Sigmoid colon (tissue), 6 donors: ENCODE measurements at regions not wholly inside any gene's neighbourhood (a gene's known extent, or its start where the extent isn't known, plus 50 kb on each side); places are given as distances from the start of the nearest gene placed in this dataset.
"Not testable (repeated sequence)": the region's sequence is repeated elsewhere in the genome, so short reads cannot be mapped to it uniquely, and the experiment has no call there.

Experiments
- DNase-seq: peaks from one replicate; pipeline ENCODE4 v3.0.0-alpha.2; 2019
- H3K27ac ChIP-seq, 4 donors: fragments of 200-600 bp; sonication (generic); one replicate each; pipeline ENCODE4 v1.5.1; 2016 to 2019; ENCODE audit warnings: mild to moderate bottlenecking in 1 of 4
- H3K27me3 ChIP-seq, 3 donors: fragments of 200-600 bp; sonication (generic); one replicate each; pipeline ENCODE4 v1.5.1; 2019; ENCODE audit warnings: mild to moderate bottlenecking in 1 of 3
- H3K36me3 ChIP-seq, 4 donors: fragments of 200-600 bp; sonication (generic); one replicate each; pipeline ENCODE4 v1.5.1; 2016 to 2019
- H3K4me1 ChIP-seq, 4 donors: fragments of 200-600 bp; sonication (generic); one replicate each; pipeline ENCODE4 v1.5.1; 2017 to 2019
- H3K4me3 ChIP-seq, 4 donors: fragments of 200-600 bp; sonication (generic); one replicate each; pipeline ENCODE4 v1.5.1; 2017 to 2019; ENCODE audit warnings: mild to moderate bottlenecking in 2 of 4, moderate library complexity in 1 of 4
- H3K9me3 ChIP-seq, 4 donors: fragments of 200-600 bp in 3 of 4; sonication (generic) in 3 of 4; one replicate each; pipeline versions ENCODE4 v1.5.1 to v1.6.1; 2013 to 2019
- CTCF ChIP-seq, 4 experiments: fragments of 450-650 bp in 3 of 4; fragments of 200-600 bp in 1 of 4; IDR thresholded peaks; one replicate each; pipeline ENCODE4 v1.5.1; 2016 to 2019; ENCODE audit warnings: antibody characterized with exemption in 4 of 4, mild to moderate bottlenecking in 3 of 4, moderate library complexity in 2 of 4
- EP300 ChIP-seq, 4 donors: sonication (generic); formaldehyde crosslinking; IDR thresholded peaks; one replicate each; pipeline ENCODE4 v1.6.1; 2017; ENCODE audit warnings: antibody characterized with exemption in 4 of 4
- POLR2A ChIP-seq, 2 donors: fragments of 450-650 bp; IDR thresholded peaks; one replicate each; pipeline ENCODE4 v1.6.1; 2016; ENCODE audit warnings: antibody characterized with exemption in 2 of 2, mild to moderate bottlenecking in 2 of 2, moderate library complexity in 2 of 2
- POLR2AphosphoS5 ChIP-seq, 4 donors: sonication (generic); formaldehyde crosslinking; IDR thresholded peaks; one replicate each; pipeline ENCODE4 v1.6.1; 2017; ENCODE audit warnings: antibody characterized with exemption in 4 of 4
- WGBS, 2 donors: extraction: QIAGEN DNeasy Blood & Tissue Kit; methylation state at CpG; one replicate each; pipeline ENCODE4 v1.1.7; 2013; 5-methylcytosine and 5-hydroxymethylcytosine counted together
- intact Hi-C: fragments of 100-400 bp; cut with DNase I; formaldehyde crosslinking; loops from one replicate; pipeline ENCODE4 v1.15.1; 2023
- donor health status: healthy with polysubstance abuse.
- donor health status: healthy.

GRCh38 chr3:110697961-110698360 is 373.7 kb upstream of the NECTIN3 start:
- no peak for DNase-seq
- 78 to 84% methylated on average over 4 of the region's 4 CpGs for WGBS, 2 donors
- Histone ChIP-seq H3K27ac (no peak overlapping the region), H3K9me3 (peaks cover 0 to 5% (median 0%) of the 10 kb centered on the region in 4 donors), H3K36me3 (no peaks in the 10 kb centered on the region), H3K4me3 (no peak overlapping the region), H3K4me1 (no peaks in the 10 kb centered on the region), H3K27me3 (no peaks in the 10 kb centered on the region)
- intact Hi-C loops: no loop called here
- TF ChIP-seq CTCF (IDR thresholded peaks at IDR 0.05): no peak
- TF ChIP-seq EP300 (IDR thresholded peaks at IDR 0.05): no peak
- TF ChIP-seq POLR2AphosphoS5 (IDR thresholded peaks at IDR 0.05): no peak
- no peak for TF ChIP-seq POLR2A (IDR thresholded peaks at IDR 0.05)

- DNase-seq, H3K27me3 ChIP-seq, H3K4me1 ChIP-seq, H3K9me3 ChIP-seq, intact Hi-C loops, H3K36me3 ChIP-seq, H3K27ac ChIP-seq, H3K4me3 ChIP-seq: not testable (repeated sequence)
Observed at GRCh38 chr3:110704332-110704731, 367.3 kb upstream of the NECTIN3 start.

- Histone ChIP-seq H3K4me3 (no peak overlapping the region), H3K27ac (no peak overlapping the region), H3K4me1 (no peaks in the 10 kb centered on the region), H3K27me3 (no peaks in the 10 kb centered on the region), H3K9me3 (no peaks in the 10 kb centered on the region), H3K36me3 (no peaks in the 10 kb centered on the region)
- intact Hi-C loops: no loop called here
- WGBS, 2 donors: 95 to 98% methylated on average over 1 of the region's 1 CpG
- TF ChIP-seq POLR2A (IDR thresholded peaks at IDR 0.05) (no peak), EP300 (IDR thresholded peaks at IDR 0.05) (no peak), POLR2AphosphoS5 (IDR thresholded peaks at IDR 0.05) (no peak), CTCF (IDR thresholded peaks at IDR 0.05) (no peak)
- DNase-seq: no peak
Observed at GRCh38 chr3:110708156-110708555, 363.5 kb upstream of the NECTIN3 start.

GRCh38 chr3:110710156-110710555 is 361.5 kb upstream of the NECTIN3 start:
- H3K4me1 ChIP-seq: no peaks in the 10 kb centered on the region
- no peak for DNase-seq
- intact Hi-C loops: no loop called here
- no peak overlapping the region for H3K27ac ChIP-seq
- TF ChIP-seq POLR2AphosphoS5 (IDR thresholded peaks at IDR 0.05) (no peak), EP300 (IDR thresholded peaks at IDR 0.05) (no peak), POLR2A (IDR thresholded peaks at IDR 0.05) (no peak), CTCF (IDR thresholded peaks at IDR 0.05) (no peak)
- no peaks in the 10 kb centered on the region for H3K36me3 ChIP-seq
- no peak overlapping the region for H3K4me3 ChIP-seq
- H3K9me3 ChIP-seq: no peaks in the 10 kb centered on the region
- 91% methylated on average over 7 of the region's 7 CpGs for WGBS, 2 donors
- no peaks in the 10 kb centered on the region for H3K27me3 ChIP-seq

- WGBS, 2 donors: 93 to 96% methylated on average over 1 of the region's 1 CpG
- Histone ChIP-seq H3K27ac (no peak overlapping the region), H3K4me1 (no peaks in the 10 kb centered on the region), H3K4me3 (no peak overlapping the region), H3K36me3 (no peaks in the 10 kb centered on the region), H3K27me3 (no peaks in the 10 kb centered on the region), H3K9me3 (no peaks in the 10 kb centered on the region)
- DNase-seq: no peak
- intact Hi-C loops: no loop called here
- TF ChIP-seq CTCF (IDR thresholded peaks at IDR 0.05) (no peak), EP300 (IDR thresholded peaks at IDR 0.05) (no peak), POLR2A (IDR thresholded peaks at IDR 0.05) (no peak), POLR2AphosphoS5 (IDR thresholded peaks at IDR 0.05) (no peak)
Observed at GRCh38 chr3:110710603-110711002, 361.0 kb upstream of the NECTIN3 start.
